ENCODE measurements at regions not wholly inside any gene's neighbourhood (a gene's known extent, or its start where the extent isn't known, plus 50 kb on each side); places are given as distances from the start of the nearest gene placed in this dataset.

DNA sequence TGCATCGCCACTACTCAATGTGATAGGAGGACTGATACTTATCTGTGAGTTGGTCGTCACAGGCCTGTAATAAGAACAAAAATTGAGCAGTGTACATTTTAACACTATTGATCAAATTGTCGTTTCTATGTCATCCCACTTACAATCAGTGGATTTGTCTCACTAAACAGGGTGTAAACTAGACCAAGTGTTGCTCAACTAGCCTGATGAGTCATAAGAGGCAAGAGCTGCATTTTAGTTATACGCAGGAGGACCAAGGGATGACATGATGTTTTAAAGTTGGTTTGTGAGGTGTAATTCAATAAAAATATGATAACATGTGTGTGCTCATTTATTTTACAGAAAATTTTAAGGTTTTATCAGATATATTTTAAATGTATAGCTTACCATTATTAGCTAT is 1239.2 kb downstream of the REEP3 start:
- TF ChIP-seq CTCF (IDR thresholded peaks at IDR 0.05; ENCODE audit: low read depth, low read length) (no peak), EZH2phosphoT487 (IDR thresholded peaks at IDR 0.05; ENCODE audit: low read depth) (no peak)
